SK-N-SH (cell line): ENCODE measurements at regions not wholly inside any gene's neighbourhood (a gene's known extent, or its start where the extent isn't known, plus 50 kb on each side); places are given as distances from the start of the nearest gene placed in this dataset.

Experiments used
- CTCF ChIP-seq: fragments of 200-600 bp; sonication (generic); IDR thresholded peaks from 2 replicates; pipeline ENCODE4 v1.6.1; 2017; ENCODE audit warnings: antibody characterized with exemption, mild to moderate bottlenecking, moderate library complexity
- EP300 ChIP-seq, 2 experiments: IDR thresholded peaks; 2 replicates each; pipeline versions ENCODE4 v1.4.0 to v1.6.1; 2012; ENCODE audit warnings: borderline replicate concordance in 1 of 2, low read depth in 1 of 2, low read length in 1 of 2
- POLR2AphosphoS5 ChIP-seq: IDR thresholded peaks from 2 replicates; pipeline ENCODE4 v1.6.1; 2012; ENCODE audit warnings: low read depth, low read length

GRCh38 chr9:108547411-108548135 lies 308.2 kb downstream of the ACTL7B start:
- TF ChIP-seq EP300 (IDR thresholded peaks at IDR 0.05; ENCODE audit: borderline replicate concordance in 1 of 2, low read depth in 1 of 2, low read length in 1 of 2) (no peak), CTCF (no peak), POLR2AphosphoS5 (no peak)
